GM18508 (cell line): ENCODE measurements at regions not wholly inside any gene's neighbourhood (a gene's known extent, or its start where the extent isn't known, plus 50 kb on each side); places are given as distances from the start of the nearest gene placed in this dataset.
A peak's percentile ranks its signal among the peaks of the same experiment; 100 is the strongest.

Experiments
- ATAC-seq: cut with Tn5 transposase; IDR thresholded peaks from one replicate; pipeline ENCODE4 v1.9.1; 2021; ENCODE audit warnings: moderate number of reproducible peaks; ENCODE audit not compliant: insufficient read depth, unreplicated experiment

DNA sequence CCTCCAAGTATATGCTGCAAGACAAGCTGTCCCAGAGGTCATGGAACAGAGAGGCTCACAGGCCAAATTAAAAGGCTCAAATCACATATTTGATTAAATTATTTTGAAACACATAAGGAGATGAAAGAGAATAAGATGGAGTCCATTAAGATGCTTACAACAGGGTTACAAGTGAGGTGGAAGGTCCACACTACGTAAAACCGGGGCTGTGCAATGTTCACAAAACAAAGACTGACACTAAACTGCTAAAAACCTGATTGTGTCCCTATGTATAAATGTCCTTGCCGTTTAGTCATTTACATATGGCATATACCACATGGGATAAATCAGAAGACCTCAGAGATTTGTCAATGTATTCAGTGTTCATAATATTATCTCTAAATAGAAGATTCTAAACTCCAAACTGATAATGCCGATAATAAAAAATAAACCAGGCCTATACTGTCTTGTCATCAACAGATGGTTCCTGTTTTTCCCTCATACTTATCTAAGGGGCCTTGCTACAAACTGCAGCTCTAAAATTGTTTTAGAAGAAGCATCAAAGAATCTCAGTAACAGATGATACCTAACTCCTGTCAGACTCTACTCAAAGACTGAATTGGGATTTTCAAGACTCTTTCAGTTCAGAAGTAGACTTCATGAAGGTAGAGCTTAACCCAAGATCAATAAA lies 51.8 kb upstream of the RIPOR2 start:
- ATAC-seq = no peak

GRCh38 chr6:24988562-24988961 lies 52.8 kb upstream of the RIPOR2 start:
- no peak for ATAC-seq

GRCh38 chr6:24990236-24990845 lies 54.6 kb upstream of the RIPOR2 start:
- no peak for ATAC-seq

GRCh38 chr6:24990944-24991809 lies 55.4 kb upstream of the RIPOR2 start:
- no peak for ATAC-seq

DNA sequence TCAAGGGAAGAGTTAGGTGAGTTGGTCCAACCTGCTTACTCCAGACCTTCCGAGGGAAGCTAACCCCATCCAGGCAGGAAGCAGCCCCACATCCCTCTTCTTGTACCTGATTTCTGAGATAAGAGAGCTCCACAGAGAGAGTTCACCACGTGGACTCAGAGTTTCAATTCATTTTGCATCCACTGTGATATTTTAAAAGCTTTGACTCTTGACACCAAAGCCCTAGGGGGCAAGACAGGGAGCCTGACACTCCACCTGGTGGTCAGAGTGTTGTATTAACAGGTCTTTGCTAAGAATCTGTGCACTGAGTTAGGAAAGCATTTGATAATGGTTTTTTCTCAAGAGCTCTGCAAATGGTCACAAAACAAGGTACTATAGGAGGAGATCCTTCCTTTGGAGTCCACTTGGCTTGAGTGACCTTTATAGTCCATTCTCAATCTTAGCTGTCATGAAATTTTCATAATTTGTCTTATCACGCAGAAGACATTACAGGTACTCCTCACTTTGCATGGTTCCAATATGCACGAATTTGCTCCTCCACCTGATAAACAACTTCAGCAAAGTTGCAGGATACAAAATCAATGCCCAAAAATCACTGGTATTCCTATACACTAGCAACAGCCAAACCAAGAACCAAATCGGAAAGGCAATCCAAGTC lies 56.2 kb upstream of the RIPOR2 start:
- ATAC-seq = peak; percentile 75

- ATAC-seq = no peak
Measured at GRCh38 chr6:24994812-24995211, 59.1 kb upstream of the RIPOR2 start.

DNA sequence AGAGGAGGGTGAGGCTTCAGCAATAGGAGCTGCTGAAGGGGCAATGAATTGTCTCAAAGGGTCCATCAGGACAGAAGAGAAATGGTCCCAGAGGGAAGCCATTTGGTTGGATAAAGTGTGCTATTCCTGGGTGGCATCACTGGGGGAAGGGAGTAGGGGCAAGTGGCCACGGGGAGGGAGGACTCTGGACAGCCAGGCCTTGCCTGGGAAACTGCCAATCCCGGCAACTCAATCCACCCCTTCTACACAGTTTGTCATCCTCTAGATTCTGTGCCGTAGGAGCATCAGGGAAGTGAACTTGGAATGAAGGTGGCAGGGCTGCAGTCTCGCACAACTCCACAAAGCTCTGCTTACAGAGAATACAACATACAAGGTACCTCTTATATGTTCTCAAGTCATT lies 59.5 kb upstream of the RIPOR2 start:
- no peak for ATAC-seq

DNA sequence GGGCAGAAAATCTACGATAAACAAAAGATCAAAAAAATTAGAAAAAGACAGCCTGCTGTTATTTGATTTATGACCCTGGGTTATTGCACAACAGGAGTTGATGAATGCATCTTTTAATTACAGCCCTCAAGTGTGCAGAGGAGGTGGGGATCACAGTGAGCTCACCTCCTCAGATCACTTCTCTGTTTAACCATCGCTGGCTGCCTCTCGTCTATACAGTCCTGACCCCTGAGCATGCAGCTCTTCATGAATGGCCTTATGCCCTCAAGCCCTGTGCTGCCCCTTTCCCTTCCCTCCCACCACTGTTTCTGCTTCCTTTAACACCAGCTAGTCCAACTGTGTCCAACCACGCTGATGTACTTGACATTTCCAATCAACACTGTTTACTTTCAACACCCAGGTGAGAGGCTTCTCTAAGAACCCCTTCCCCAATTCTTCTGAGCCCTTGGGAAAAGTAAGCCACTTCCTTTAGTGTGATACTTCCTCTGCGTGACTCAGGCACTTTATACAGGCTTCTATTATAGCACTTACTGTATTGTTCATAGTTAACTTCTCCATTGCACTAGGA lies 60.6 kb upstream of the RIPOR2 start:
- ATAC-seq = no peak

GRCh38 chr6:24997231-24997630 lies 61.5 kb upstream of the RIPOR2 start:
- no peak for ATAC-seq

DNA sequence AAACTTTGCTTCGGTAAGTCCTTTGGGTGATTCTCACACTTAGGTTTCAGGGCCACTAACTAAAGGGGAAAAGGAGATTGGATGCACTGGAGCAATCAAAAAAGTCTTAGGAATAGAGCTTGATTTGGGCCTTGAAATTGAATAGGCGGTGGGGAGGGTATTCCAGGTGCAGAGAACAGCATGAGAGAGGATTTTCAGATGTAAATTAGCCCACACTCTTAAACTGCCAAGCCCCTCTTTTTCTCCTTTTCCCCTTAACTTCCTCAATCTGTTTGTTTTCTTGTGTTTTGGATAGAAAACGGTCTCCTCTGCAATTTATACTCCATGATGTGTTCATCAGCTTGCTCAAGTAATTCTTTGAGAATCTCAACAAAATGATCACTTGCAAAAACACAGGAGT lies 62.1 kb upstream of the RIPOR2 start:
- ATAC-seq = no peak

DNA sequence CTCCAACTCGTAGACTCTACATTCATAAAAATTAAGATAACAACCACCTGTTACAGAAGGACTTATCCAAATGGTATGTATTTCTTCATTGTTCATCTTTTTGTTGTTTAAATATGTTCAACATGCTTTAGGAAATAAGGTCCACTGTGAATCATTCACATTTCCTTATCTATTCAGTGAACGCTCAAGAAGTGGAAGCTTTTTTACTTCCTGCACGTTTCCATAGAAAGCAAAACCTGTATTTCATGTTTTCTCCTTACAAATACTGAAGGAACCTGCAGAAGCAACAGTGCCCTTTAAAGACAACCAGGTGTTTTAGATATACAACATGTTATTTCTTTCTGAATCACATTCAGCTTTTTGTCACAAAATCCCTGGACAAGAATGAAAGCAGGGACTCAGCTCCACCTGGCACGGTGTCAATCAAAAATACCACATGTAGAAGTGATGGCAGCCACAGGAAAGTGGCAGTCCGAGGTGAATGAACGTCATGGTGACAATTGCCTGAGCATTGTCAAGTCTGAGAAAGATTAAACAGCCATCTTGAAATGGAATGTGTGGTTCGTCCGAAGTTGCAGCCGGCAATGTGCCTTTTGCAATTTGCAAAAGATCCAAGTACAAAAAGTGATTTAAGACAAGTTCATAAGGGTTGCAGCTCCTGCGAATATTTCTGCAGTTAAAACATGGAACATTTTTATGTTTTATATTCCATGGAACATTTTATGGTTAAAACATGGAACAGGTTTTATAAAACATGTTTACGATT lies 66.7 kb upstream of the RIPOR2 start:
- no peak for ATAC-seq

GRCh38 chr6:25004357-25004756 lies 68.6 kb upstream of the RIPOR2 start:
- no peak for ATAC-seq

GRCh38 chr6:25005010-25005409 lies 69.2 kb upstream of the RIPOR2 start:
- no peak for ATAC-seq

DNA sequence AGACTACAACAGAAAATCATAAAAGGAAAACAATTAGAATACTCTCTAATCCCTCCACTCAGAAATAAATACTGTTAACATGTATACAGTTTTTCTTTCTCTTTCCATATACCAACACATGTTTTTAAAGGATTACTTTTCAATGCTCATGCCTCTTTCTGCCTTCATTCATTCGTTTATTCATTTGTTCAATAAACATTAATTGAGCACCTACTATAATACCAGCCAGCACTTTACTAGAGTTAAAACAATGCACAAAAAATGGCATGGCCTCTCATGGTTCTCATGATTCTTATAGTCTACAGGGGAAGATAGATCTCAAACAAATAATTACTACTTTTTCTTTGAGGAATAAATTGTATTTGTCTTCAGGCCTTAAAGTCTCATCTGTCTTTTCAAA lies 70.3 kb upstream of the RIPOR2 start:
- no peak for ATAC-seq

DNA sequence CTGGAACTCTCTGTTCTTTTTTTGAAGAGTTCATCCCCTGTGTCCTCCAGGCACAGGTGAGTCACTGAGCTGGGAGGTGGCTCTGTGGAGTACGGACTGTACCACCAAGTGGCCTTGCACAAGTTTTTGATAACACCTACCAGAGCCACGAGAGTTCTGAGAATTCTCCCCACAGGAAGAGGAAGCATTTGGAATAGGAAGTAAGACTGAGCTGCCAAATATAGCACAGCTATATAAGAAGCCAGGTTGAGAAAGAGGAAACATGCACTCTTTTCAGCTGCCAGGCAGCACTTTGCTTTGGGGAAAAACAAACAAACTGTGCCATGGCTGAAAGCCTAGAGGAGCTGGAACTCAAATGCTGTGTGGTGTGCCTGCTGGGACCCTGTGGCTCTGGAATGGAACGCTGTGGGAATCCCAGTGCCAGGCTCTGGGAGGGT lies 70.8 kb upstream of the RIPOR2 start:
- no peak for ATAC-seq

GRCh38 chr6:25007269-25007699 lies 71.5 kb upstream of the RIPOR2 start:
- ATAC-seq = peak; percentile 56

DNA sequence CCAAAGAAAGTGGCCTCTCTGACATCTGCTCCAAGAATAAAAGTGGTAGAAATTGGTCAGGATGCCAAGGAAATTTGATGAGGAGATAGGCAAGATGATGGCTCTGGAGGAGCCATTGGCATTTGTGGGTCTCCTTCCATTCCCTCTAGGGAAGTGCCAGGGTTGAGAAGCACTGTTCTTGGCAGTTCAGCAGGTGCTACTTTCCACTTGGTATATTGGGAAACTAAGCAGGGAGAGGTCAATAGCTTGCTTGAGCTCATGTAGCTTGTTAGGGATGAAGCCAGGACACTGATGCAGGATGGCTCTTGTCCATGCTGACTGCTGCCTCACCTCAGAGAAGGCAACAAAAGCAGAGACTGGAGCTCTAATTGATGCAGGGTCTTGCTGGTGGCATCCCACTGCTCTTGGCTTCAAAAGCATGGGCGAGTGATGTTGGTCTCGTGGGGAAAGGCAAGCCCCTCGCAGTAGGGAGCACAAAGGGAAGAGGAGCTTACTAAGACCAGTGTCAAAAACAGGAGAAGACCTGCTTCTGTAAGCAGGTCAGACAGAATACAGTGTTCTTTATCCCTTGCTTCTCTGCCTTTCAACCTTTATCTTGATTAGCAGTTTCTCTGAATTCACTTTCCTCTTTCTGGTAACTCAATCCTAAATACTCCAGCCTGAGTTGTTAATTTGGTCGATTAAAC lies 73.1 kb upstream of the RIPOR2 start:
- no peak for ATAC-seq

- no peak for ATAC-seq
Measured at GRCh38 chr6:25009393-25009710, 73.6 kb upstream of the RIPOR2 start.

- no peak for ATAC-seq
Measured at GRCh38 chr6:25010176-25010575, 74.4 kb upstream of the RIPOR2 start.
